Stimulated activated CD8-positive, alpha-beta memory T cell treated with anti-CD3 and anti-CD28 coated beads, Interleukin-7, amount 100 ng/mL, for 48 hours (primary cell): ENCODE measurements at regions not wholly inside any gene's neighbourhood (a gene's known extent, or its start where the extent isn't known, plus 50 kb on each side); places are given as distances from the start of the nearest gene placed in this dataset.

ENCODE experiments used
- DNase-seq, 2 donors: peaks; one replicate each; pipeline ENCODE4 v3.0.0-alpha.2; 2020; ENCODE audit warnings: low read depth in 1 of 2; ENCODE audit errors: extremely low read depth in 1 of 2

- DNase-seq: no peak
These were observed 604.7 kb upstream of the SALL1 start for GRCh38 chr16:51755577-51756355.

- no peak for DNase-seq
These were observed 604.0 kb upstream of the SALL1 start for GRCh38 chr16:51755039-51755501.

GRCh38 chr16:51753467-51754127 lies 602.5 kb upstream of the SALL1 start:
- DNase-seq: no peak

GRCh38 chr16:51752438-51752995 lies 601.4 kb upstream of the SALL1 start:
- no peak for DNase-seq

- DNase-seq: no peak
These were observed 596.3 kb upstream of the SALL1 start for GRCh38 chr16:51747329-51747728.

GRCh38 chr16:51734220-51734619 lies 583.1 kb upstream of the SALL1 start:
- DNase-seq: no peak

- no peak for DNase-seq
These were observed 582.1 kb upstream of the SALL1 start for GRCh38 chr16:51733181-51733580.

- no peak for DNase-seq
These were observed 580.1 kb upstream of the SALL1 start for GRCh38 chr16:51731160-51731559.

- no peak for DNase-seq
These were observed 572.1 kb upstream of the SALL1 start for GRCh38 chr16:51723036-51723724.

- no peak for DNase-seq
These were observed 571.4 kb upstream of the SALL1 start for GRCh38 chr16:51722467-51722866.

- no peak for DNase-seq
These were observed 568.3 kb upstream of the SALL1 start for GRCh38 chr16:51719376-51719775.

GRCh38 chr16:51716195-51716594 lies 565.1 kb upstream of the SALL1 start:
- DNase-seq: no peak

- no peak for DNase-seq
These were observed 562.4 kb upstream of the SALL1 start for GRCh38 chr16:51713502-51713901.

GRCh38 chr16:51710905-51711563 lies 560.0 kb upstream of the SALL1 start:
- DNase-seq: no peak

- DNase-seq: no peak
These were observed 559.1 kb upstream of the SALL1 start for GRCh38 chr16:51710186-51710585.

- no peak for DNase-seq
These were observed 557.8 kb upstream of the SALL1 start for GRCh38 chr16:51708861-51709260.

GRCh38 chr16:51707666-51708065 lies 556.6 kb upstream of the SALL1 start:
- no peak for DNase-seq

GRCh38 chr16:51705142-51705541 lies 554.1 kb upstream of the SALL1 start:
- DNase-seq: no peak

GRCh38 chr16:51701025-51701424 lies 550.0 kb upstream of the SALL1 start:
- DNase-seq: no peak

GRCh38 chr16:51699686-51700396 lies 548.8 kb upstream of the SALL1 start:
- no peak for DNase-seq
